HG03039 (cell line): ENCODE measurements at regions not wholly inside any gene's neighbourhood (a gene's known extent, or its start where the extent isn't known, plus 50 kb on each side); places are given as distances from the start of the nearest gene placed in this dataset.

Source experiments
- ATAC-seq: cut with Tn5 transposase; IDR thresholded peaks from one replicate; pipeline ENCODE4 v1.9.1; 2021; ENCODE audit warnings: mild to moderate bottlenecking, moderate library complexity; ENCODE audit not compliant: unreplicated experiment

- peak; percentile 33 for ATAC-seq
These were observed 103.4 kb downstream of the QRFPR start for GRCh38 chr4:121277194-121278105.

GRCh38 chr4:121273191-121273590 is 107.6 kb downstream of the QRFPR start:
- no peak for ATAC-seq

GRCh38 chr4:121272526-121272925 is 108.3 kb downstream of the QRFPR start:
- ATAC-seq = peak; percentile 93

- ATAC-seq = no peak
These were observed 106.3 kb upstream of the TNIP3 start for GRCh38 chr4:121270389-121270788.

DNA sequence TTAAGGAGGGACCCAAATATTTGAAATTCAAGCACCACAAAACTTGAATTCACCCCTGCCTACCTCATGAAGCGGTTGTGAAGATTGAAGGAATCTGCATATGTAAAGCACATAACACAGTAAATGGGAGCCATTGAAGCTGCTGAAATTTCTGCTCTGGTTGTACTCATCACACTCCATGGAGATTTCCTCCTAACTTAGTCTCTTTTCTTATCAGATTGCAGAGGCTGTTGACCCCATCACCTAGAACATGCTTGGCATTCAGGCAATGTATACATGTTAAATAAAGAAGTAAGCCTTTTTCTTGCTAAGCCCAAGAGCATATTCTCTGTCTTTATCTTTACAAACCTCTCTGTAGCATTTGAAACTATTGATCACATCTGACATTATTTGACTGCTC is 104.9 kb upstream of the TNIP3 start:
- ATAC-seq = no peak

DNA sequence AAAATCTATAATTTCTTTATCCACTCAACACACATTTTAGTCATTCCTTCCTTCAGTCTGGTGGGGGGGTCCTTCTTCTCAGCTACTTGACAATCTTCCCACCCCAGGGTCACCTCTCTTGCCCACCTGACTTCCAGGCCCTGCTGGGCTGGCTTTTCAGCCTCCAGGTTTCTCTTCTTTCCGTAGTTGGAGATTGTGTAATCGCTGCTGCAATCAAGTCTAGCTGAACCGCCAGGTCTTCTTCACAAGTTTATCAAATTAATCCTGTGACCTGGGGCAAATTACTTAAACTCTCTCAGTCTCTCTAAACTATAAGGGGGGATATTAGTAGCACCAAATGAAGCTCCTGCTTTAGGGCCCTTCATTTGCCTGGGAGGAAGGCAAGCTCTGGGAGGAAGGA is 102.9 kb upstream of the TNIP3 start:
- no peak for ATAC-seq

DNA sequence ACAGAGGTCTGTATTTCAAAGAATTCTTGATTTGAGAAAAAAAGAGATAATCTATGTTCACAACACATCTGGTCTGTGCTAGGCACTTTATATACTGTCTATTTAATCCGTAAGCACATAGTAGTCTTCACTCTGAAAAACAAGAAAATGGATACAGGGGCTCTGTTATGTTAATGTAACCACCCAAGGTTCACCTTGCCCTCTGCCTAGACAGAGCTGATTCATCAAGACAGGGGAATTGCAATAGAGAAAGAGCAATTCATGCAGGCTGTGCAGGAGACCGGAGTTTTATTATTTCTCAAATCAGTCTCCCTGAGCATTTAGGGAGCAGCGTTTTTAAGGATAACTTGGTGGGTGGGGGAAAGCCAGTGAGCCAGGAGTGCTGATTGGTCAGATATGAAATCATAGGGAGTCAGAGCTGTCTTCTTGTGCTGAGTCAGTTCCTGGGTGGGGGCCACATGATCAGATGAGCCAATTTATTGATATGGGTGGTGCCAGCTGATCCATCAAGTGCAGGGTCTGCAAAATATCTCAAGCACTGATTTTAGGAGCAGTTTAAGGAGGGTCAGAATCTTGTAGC is 92.9 kb upstream of the TNIP3 start:
- no peak for ATAC-seq

DNA sequence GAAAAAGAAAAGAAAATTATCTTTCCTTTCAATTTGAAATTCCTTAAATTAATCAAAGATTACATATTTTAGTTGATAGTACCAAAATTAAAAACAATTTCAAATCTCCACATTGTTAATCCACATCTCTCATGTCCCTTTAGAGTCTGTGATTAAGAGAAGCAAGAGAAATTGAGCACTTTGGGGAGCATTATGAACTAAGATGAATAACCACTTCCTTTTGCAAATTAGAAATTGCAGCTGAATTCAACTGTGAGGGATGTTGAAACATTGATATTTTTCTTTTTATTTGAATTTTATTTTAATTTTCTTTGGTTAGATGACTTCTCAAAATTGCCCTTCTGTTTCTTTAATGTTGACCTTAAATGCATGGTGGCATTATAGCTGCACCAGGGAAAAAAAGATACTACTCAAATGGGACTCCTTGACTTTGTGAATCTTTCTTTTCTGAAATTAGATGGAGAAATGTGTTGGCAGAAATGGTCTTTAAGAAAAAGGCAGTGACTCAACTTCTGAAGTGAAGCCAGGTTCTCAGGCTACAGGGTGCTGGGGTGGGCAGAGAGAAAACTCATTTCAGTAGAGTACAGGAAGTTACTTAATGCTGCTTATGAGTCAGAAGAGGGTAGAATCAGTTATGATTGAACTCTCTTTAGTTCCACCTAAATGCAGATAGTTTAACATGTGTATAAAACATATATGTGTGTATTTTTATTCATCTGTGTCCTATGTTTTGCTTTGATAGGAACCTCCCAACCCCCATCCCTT is 92.0 kb upstream of the TNIP3 start:
- ATAC-seq = peak; percentile 99

- ATAC-seq = no peak
These were observed 89.8 kb upstream of the TNIP3 start for GRCh38 chr4:121253961-121254360.

GRCh38 chr4:121252224-121252806 is 88.2 kb upstream of the TNIP3 start:
- ATAC-seq = peak; percentile 28

DNA sequence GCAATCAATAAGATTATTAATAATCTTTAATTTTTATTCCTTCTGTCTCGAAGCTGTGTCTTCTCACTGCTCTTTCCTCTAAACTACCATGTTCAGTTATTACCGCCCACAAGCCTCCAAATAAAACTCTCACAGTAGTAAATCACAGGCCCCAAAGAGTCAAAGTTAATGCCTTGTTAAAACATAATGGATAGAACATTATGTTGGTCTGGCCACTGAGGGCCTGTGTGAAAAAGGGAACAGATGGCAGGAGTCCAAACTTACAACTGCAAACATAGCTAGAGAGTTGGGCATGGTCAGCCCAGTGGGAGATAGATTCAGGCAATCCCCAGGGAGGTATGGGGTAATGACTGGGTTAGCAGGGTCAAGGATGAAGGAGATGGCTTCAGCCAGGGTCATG is 84.6 kb upstream of the TNIP3 start:
- no peak for ATAC-seq

DNA sequence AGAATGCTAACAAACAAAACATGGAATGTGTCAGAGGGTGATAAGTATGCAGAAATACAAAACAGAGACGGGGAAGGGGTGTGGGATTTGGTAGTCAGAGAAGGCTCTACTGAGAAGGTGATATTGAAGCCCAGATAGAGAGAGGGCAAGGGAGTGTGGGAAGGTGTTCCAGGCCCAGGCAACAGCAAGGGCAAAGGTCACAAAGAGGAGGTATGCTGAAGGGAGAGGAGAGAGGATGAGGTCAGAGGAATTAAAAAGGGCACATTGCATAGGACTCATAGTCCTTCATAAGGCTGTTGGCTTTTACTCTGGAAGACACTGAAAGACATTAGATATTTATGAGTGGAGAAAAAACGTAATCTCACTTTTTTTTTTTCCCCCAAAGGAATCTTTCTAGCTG is 82.6 kb upstream of the TNIP3 start:
- ATAC-seq = no peak

- peak; percentile 85 for ATAC-seq
These were observed 79.4 kb upstream of the TNIP3 start for GRCh38 chr4:121243485-121243884.

- ATAC-seq = no peak
These were observed 78.1 kb upstream of the TNIP3 start for GRCh38 chr4:121242188-121242750.

GRCh38 chr4:121239951-121240350 is 75.8 kb upstream of the TNIP3 start:
- ATAC-seq = no peak

DNA sequence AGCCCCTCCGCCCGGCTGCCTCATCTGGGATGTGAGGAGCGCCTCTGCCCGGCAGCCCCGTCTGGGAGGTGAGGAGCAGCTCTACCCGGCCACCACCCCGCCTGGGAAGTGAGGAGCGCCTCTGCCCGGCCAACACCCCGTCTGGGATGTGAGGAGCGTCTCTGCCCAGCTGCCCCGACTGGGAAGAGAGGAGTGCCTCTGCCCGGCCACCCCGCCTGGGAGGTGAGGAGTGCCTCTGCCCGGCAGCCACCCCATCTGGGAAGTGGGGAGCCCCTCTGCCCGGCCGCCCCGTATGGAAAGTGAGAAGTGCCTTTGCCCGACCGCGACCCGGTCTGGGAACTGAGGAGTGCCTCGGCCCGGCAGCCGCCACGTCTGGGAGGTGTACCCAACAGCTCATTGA is 74.3 kb upstream of the TNIP3 start:
- ATAC-seq = no peak

DNA sequence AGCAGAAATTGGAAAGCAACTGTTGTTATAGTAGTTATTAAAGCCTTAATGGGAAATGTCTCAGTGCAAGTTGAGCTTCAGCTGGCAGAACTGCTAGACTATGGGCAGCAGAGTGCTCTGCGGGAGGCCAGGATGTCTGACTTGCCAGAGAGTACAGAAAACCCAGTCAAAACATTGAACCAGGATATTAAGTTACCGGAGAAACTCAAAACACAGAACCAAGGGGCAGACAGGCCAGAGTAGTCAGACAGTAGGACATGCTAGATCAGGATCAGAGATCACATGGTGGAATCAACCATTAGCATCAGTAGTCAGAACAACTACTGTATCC is 72.9 kb upstream of the TNIP3 start:
- no peak for ATAC-seq

GRCh38 chr4:121236353-121237068 is 72.4 kb upstream of the TNIP3 start:
- ATAC-seq = no peak

DNA sequence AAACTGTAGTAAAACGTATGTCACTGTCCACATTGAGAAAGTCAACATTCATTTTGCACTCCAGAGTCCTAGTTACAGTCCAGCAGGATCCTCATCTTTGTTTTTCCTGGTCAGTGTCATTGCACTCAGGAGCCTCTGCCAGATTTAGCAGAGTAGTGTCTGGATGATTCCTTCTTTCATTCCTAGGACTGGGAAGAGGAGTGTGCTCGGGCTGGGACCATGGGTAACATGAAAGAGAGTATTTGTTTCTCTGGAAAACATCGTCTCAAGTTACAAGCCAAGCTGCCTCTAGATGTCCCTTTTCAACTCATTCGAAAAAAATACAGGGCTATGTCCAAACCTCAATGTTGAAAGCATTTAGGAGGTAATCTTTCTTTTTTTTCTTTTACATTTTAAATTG is 69.9 kb upstream of the TNIP3 start:
- no peak for ATAC-seq

- no peak for ATAC-seq
These were observed 65.9 kb upstream of the TNIP3 start for GRCh38 chr4:121229993-121230392.

DNA sequence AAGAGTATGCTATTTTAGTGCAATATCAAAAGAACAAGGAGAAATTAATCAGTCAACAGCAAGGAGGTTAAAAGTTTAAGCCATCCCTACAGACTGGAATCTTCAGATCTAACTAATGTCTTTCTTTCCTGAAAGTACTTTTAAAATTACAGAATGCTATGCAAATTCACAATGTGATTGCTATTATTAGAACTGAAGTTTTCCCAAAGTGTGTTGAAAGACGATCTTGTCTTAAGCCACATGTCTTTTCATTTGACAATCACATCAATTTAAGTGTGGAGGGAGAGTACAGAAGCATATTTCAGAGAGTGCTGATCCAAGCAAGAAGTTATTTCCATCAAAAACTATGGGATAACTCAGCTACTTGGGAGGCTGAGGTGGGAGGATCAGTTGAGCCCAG is 64.7 kb upstream of the TNIP3 start:
- no peak for ATAC-seq
